Glutamatergic neuron (in vitro differentiated cells): ENCODE measurements at regions not wholly inside any gene's neighbourhood (a gene's known extent, or its start where the extent isn't known, plus 50 kb on each side); places are given as distances from the start of the nearest gene placed in this dataset.

ENCODE experiments used
- DNase-seq: peaks from one replicate; pipeline ENCODE4 v3.0.0; 2022
- H3K27ac Mint-ChIP-seq: one replicate; pipeline ENCODE4 v1.8.0; 2020; ENCODE audit warnings: mild to moderate bottlenecking, mixed read lengths, inconsistent platforms; ENCODE audit not compliant: unreplicated experiment
- H3K27me3 Mint-ChIP-seq: one replicate; pipeline ENCODE4 v1.8.0; 2020; ENCODE audit warnings: mild to moderate bottlenecking, moderate library complexity, mixed read lengths, inconsistent platforms; ENCODE audit not compliant: unreplicated experiment
- H3K36me3 Mint-ChIP-seq: one replicate; pipeline ENCODE4 v1.8.0; 2020; ENCODE audit warnings: mild to moderate bottlenecking, mixed read lengths, inconsistent platforms; ENCODE audit not compliant: unreplicated experiment
- H3K4me1 Mint-ChIP-seq: one replicate; pipeline ENCODE4 v1.8.0; 2020; ENCODE audit warnings: mild to moderate bottlenecking, low read depth, mixed read lengths, inconsistent platforms; ENCODE audit not compliant: unreplicated experiment
- H3K4me3 Mint-ChIP-seq: one replicate; pipeline ENCODE4 v1.8.0; 2020; ENCODE audit warnings: mild to moderate bottlenecking, mixed read lengths, inconsistent platforms; ENCODE audit not compliant: unreplicated experiment
- H3K9me3 Mint-ChIP-seq: one replicate; pipeline ENCODE4 v1.8.0; 2020; ENCODE audit warnings: mild to moderate bottlenecking, moderate library complexity, mixed read lengths, inconsistent platforms; ENCODE audit not compliant: unreplicated experiment
- TF ChIP-seq, protein P1 (sequence below): fragments of 200-600 bp; sonication (generic); IDR thresholded peaks from one replicate; pipeline ENCODE4 v1.5.0; 2021; ENCODE audit not compliant: partially characterized antibody, unreplicated experiment

DNA sequence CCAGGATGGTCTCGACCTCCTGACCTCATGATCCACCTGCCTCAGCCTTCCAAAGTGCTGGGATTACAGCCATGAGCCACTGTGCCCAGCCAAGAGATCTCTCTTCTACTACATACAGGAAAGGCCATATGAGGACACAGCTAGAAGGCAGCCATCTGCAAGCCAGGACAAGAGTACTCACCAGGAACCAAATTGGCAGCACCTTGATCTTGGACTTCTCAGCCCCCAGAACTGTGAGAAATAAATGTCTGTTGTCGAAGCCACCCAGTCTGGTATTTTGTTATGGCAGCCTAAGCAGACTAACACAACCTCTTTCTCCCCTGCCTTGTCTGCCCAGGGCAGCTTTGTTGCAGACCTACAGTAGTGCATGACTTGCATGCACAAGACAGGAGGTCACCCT is 211.3 kb upstream of the HAAO start:
- no peaks in the 10 kb centered on the region for H3K9me3 Mint-ChIP-seq
- TF ChIP-seq, protein P1, sequence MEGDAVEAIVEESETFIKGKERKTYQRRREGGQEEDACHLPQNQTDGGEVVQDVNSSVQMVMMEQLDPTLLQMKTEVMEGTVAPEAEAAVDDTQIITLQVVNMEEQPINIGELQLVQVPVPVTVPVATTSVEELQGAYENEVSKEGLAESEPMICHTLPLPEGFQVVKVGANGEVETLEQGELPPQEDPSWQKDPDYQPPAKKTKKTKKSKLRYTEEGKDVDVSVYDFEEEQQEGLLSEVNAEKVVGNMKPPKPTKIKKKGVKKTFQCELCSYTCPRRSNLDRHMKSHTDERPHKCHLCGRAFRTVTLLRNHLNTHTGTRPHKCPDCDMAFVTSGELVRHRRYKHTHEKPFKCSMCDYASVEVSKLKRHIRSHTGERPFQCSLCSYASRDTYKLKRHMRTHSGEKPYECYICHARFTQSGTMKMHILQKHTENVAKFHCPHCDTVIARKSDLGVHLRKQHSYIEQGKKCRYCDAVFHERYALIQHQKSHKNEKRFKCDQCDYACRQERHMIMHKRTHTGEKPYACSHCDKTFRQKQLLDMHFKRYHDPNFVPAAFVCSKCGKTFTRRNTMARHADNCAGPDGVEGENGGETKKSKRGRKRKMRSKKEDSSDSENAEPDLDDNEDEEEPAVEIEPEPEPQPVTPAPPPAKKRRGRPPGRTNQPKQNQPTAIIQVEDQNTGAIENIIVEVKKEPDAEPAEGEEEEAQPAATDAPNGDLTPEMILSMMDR: no peak

DNA sequence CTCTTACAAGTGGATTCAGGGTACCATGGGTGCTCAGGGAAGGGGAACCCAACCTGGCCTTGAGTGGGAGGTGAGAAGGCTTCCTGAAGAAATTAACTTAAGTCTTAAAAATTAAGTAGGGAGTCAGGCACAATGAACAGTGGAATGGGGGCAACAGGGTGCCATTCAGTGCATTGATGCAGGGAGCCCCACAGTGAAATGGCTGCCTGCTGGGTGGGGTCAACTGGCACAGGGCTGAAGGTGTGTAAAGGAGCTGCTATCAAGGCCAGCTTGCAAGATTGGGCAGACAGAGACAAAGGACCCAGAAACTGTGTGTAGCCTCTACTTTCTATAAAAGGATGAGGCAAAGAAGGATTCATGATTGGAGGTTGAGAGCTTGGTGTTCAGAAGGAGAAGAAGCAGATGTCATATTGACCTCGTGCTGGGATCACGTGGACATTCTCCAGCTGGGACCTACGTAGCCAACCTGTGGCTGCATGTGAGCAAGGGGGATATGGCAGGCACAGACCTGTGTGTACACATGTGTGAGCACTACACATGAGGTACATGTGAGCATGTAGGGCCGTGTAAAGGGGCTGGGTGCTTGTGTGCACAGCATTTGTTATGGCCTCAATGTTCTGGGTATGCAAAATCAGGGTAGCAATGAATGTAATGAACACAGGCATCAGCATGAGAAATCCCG is 209.5 kb upstream of the HAAO start:
- Mint-ChIP-seq H3K4me3 (no peak overlapping the region), H3K36me3 (no peaks in the 10 kb centered on the region), H3K27me3 (no peaks in the 10 kb centered on the region), H3K4me1 (no peaks in the 10 kb centered on the region), H3K27ac (no peak overlapping the region), H3K9me3 (no peaks in the 10 kb centered on the region)
- no peak for DNase-seq
- TF ChIP-seq, protein P1: no peak

More for the DNA sequence above, 211.3 kb upstream of the HAAO start:
- H3K4me3 Mint-ChIP-seq: no peak overlapping the region
- peaks cover 2% of the 10 kb centered on the region for H3K27me3 Mint-ChIP-seq
- DNase-seq: no peak
- no peaks in the 10 kb centered on the region for H3K4me1 Mint-ChIP-seq
- H3K27ac Mint-ChIP-seq: no peak overlapping the region
- peaks cover 7% of the 10 kb centered on the region for H3K36me3 Mint-ChIP-seq

DNA sequence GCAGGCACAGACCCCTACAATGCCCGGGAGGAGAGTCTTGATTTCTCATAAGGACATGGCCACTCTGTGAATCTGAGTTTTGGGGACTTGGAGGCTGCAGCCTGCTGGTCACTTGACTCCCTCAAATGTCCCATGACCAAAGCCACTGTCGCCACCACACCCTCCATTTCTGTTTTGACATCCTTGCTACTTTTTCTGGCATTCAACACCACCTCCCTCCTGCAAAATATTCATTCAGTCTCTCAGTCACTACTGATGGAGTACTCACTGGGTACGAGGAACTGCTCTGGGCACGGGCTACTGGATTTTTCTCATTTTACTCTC is 208.6 kb upstream of the HAAO start:
- Mint-ChIP-seq H3K9me3 (no peaks in the 10 kb centered on the region), H3K4me1 (no peaks in the 10 kb centered on the region), H3K36me3 (no peaks in the 10 kb centered on the region), H3K27ac (no peak overlapping the region), H3K4me3 (no peak overlapping the region), H3K27me3 (no peaks in the 10 kb centered on the region)
- TF ChIP-seq, protein P1: no peak
- no peak for DNase-seq

DNA sequence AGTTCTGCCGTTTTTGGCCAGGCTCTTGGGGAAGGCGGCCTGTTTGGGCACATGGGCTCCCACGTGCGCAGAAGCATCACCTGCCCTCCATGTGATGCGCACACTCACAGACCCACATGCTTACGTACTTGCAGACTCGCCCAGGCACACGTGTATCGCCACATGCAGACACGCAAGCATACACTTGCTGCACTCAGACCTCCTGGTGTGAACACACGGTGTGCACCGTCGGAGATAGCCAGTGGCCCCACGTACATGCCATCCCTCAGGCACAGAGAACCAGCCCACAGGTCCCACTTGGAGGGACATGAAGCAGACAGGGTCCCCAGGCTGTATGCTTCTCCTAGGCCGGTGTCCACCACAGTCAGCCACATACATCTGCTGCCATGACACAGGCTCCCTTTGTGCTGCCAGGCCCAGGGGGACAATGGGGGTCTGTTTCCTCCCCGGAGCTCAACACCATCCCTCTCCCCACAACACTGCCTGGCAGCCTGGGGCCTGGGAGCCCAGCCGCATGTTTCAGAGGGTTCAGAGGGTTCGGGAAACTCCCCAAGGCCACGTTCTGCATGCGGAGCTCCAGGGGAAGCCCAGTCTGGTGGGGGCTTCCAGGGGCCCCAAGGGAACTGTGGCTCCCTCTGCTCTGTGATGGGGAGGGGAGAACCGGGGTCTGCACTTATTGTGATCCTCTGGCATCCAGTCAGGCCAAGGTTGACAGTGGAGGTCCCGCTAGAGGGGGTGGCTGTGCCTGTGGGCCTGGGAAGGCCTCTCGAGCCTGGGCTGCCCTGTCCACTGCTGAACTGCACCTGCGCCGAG is 208.1 kb upstream of the HAAO start:
- no peaks in the 10 kb centered on the region for H3K36me3 Mint-ChIP-seq
- H3K27me3 Mint-ChIP-seq: no peaks in the 10 kb centered on the region
- no peaks in the 10 kb centered on the region for H3K4me1 Mint-ChIP-seq
- no peak for DNase-seq
- TF ChIP-seq, protein P1: no peak
- H3K9me3 Mint-ChIP-seq: no peaks in the 10 kb centered on the region
- H3K4me3 Mint-ChIP-seq: no peak overlapping the region
- H3K27ac Mint-ChIP-seq: no peak overlapping the region

DNA sequence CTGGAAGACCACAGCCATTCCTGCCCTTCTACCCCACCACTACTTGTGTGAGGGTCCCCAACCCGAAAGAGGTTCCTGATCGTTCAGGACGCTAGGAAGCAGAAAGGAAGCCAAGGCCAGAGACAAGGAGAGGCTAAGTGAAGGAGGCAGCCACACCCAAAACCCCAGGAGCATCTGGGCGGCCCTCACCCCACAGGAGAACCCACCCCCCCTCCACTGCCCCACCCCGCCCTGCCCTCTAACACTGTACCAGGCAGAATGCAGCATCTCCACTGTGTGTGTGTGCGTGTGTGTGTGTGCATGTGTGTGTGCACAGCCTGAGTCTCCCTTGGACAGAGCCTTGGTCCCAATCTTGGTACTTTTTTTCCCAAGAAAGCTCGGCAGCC is 207.5 kb upstream of the HAAO start:
- Mint-ChIP-seq H3K27me3 (no peaks in the 10 kb centered on the region), H3K36me3 (no peaks in the 10 kb centered on the region), H3K4me1 (no peaks in the 10 kb centered on the region), H3K9me3 (no peaks in the 10 kb centered on the region), H3K27ac (no peak overlapping the region), H3K4me3 (no peak overlapping the region)
- DNase-seq: no peak
- TF ChIP-seq, protein P1: no peak
